ENCODE measurements at regions not wholly inside any gene's neighbourhood (a gene's known extent, or its start where the extent isn't known, plus 50 kb on each side); places are given as distances from the start of the nearest gene placed in this dataset.

- no peak overlapping the region for H3K4me3 ChIP-seq (ENCODE audit: control insufficient read depth, low read depth, low read length)
- DNase-seq (ENCODE audit: low read depth) = no peak
- TF ChIP-seq CTCF (IDR thresholded peaks at IDR 0.05; ENCODE audit: control insufficient read depth, insufficient read depth, low read depth, low read length, missing control alignments) = no peak
Observed at GRCh38 chr2:185335879-185336278, 402.7 kb upstream of the FSIP2 start.

DNA sequence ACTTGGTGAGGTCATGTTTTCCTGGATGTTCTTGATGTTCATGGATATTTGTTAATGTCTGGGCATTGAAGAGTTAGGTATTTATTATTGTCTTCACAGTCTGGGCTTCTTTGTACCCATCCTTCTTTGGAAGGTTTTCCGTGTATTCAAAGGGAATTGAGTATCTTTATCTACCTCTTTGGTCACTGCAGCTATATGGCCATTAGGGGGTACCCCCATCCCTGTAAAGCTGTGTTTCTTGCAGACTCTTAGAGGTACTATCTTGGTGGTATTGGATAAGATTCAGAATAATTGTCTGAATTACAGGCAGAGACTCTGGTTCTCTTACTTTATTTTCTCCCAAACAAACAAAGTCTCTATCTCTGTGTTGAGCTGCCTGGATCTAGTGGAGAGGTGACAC is 401.6 kb upstream of the FSIP2 start:
- DNase-seq (ENCODE audit: low read depth) = no peak
- H3K4me3 ChIP-seq (ENCODE audit: control insufficient read depth, low read depth, low read length) = no peak overlapping the region
- no peak for TF ChIP-seq CTCF (IDR thresholded peaks at IDR 0.05; ENCODE audit: control insufficient read depth, insufficient read depth, low read depth, low read length, missing control alignments)

DNA sequence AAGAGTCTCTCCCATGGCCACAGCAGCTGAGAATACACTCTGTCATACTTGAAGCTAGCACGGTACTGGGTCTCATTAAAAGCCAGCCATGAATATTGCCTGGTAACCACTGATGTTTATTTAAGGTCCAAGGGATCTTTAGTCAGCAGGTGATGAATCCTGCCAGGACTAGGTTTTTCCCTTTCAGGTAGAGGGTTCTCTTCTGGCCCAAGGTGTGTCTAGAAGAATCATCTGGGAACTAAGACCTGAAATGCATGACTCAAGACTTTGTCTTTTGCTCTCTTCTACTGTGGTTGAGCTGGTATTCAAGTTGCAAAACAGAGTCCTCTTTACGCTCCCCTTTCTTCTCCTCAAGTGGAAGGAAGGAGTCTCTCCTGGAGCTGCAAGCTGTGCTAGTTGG is 400.5 kb upstream of the FSIP2 start:
- DNase-seq (ENCODE audit: low read depth) = no peak
- no peak overlapping the region for H3K4me3 ChIP-seq (ENCODE audit: control insufficient read depth, low read depth, low read length)
- no peak for TF ChIP-seq CTCF (IDR thresholded peaks at IDR 0.05; ENCODE audit: control insufficient read depth, insufficient read depth, low read depth, low read length, missing control alignments)

DNA sequence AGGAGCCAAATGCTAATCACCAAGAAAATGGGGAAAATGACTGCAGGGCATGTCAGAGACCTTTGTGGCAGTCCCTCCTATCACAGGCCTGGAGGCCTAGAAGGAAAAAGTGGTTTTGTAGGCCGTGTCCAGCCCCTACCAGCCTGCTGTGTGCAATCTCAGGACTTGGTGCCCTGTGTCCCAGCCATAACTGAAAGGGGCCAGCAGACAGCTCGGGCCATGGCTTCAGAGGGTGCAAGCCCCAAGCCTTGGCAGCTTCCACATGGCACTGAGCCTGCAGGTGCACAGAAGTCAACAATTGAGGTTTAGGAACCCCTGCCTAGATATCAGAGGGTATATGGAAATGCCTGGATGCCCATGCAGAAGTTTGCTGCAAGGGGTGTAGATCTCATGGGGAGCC is 391.2 kb upstream of the FSIP2 start:
- DNase-seq (ENCODE audit: low read depth) = no peak
- H3K4me3 ChIP-seq (ENCODE audit: control insufficient read depth, low read depth, low read length) = no peak overlapping the region
- TF ChIP-seq CTCF (IDR thresholded peaks at IDR 0.05; ENCODE audit: control insufficient read depth, insufficient read depth, low read depth, low read length, missing control alignments) = no peak

DNA sequence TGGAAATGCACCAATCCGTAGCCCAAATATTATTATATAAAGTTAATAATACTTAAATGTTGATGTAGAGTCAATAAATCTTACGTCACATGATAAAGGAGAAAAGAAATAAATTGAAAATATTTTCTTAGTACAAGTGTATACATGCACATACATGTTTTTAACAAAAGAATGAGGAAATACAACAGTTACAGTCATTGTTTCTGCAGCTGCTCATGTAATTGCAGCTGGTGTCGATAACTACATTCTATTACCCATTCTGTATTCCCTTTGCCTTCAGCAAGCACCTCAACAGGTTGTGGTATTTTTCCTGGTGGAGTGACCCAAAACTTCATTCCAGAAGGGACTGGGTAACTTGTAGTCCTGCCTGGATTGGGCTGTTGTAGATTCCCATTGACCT is 377.8 kb upstream of the FSIP2 start:
- no peak for TF ChIP-seq CTCF (IDR thresholded peaks at IDR 0.05; ENCODE audit: control insufficient read depth, insufficient read depth, low read depth, low read length, missing control alignments)
- H3K4me3 ChIP-seq (ENCODE audit: control insufficient read depth, low read depth, low read length) = no peak overlapping the region
- DNase-seq (ENCODE audit: low read depth) = no peak

GRCh38 chr2:185372188-185372587 is 366.4 kb upstream of the FSIP2 start:
- TF ChIP-seq CTCF (IDR thresholded peaks at IDR 0.05; ENCODE audit: control insufficient read depth, insufficient read depth, low read depth, low read length, missing control alignments) = no peak
- DNase-seq (ENCODE audit: low read depth) = no peak
- no peak overlapping the region for H3K4me3 ChIP-seq (ENCODE audit: control insufficient read depth, low read depth, low read length)

DNA sequence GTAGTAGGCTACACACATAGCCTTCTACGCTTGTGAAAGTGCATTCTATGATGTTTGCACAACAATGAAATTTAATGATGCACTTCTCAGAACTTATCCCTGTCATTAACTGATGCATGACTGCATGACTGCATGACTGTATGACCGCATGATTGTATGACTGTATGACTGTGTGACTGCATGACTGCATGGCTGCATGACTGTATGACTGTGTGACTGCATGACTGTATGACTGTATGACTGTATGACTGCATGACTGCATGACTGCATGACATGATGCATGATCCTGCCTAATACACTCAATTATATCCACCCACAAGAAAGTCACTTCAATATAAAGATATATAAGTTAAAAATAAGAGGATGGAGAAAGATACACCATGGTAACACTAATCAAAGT is 365.4 kb upstream of the FSIP2 start:
- TF ChIP-seq CTCF (IDR thresholded peaks at IDR 0.05; ENCODE audit: control insufficient read depth, insufficient read depth, low read depth, low read length, missing control alignments) = no peak

More for the DNA sequence above, 365.4 kb upstream of the FSIP2 start:
- DNase-seq (ENCODE audit: low read depth) = no peak
- H3K4me3 ChIP-seq (ENCODE audit: control insufficient read depth, low read depth, low read length) = no peak overlapping the region

Data from AG09309 (cell line).